HCT116 (cell line): ENCODE measurements at regions not wholly inside any gene's neighbourhood (a gene's known extent, or its start where the extent isn't known, plus 50 kb on each side); places are given as distances from the start of the nearest gene placed in this dataset.
A peak's percentile ranks its signal among the peaks of the same experiment; 100 is the strongest.

Experiments used
- CEBPB ChIP-seq: IDR thresholded peaks from 2 replicates; pipeline ENCODE4 v1.6.1; 2012; ENCODE audit warnings: low read depth
- EZH2 ChIP-seq: fragments of 200-600 bp; sonication (generic); IDR thresholded peaks from 2 replicates; pipeline ENCODE4 v1.6.1; 2017; ENCODE audit warnings: antibody characterized with exemption, mixed run types
- TF ChIP-seq, protein P1 (sequence below), 3 experiments: fragments of 200-600 bp in 1 of 3; sonication (generic) in 1 of 3; IDR thresholded peaks in 2 of 3; conservative IDR thresholded peaks in 1 of 3; 2 replicates each; pipeline ENCODE4 v1.5.1; 2012 to 2017; ENCODE audit warnings: low read depth in 2 of 3, low read length in 2 of 3, antibody characterized with exemption in 1 of 3, borderline replicate concordance in 1 of 3, control low read depth in 1 of 3, mild to moderate bottlenecking in 1 of 3, mixed read lengths in 1 of 3, mixed run types in 1 of 3, moderate library complexity in 1 of 3; ENCODE audit not compliant: insufficient read depth in 1 of 3
- TF ChIP-seq, protein P2 (sequence below): IDR thresholded peaks from 2 replicates; pipeline ENCODE4 v1.6.1; 2012

DNA sequence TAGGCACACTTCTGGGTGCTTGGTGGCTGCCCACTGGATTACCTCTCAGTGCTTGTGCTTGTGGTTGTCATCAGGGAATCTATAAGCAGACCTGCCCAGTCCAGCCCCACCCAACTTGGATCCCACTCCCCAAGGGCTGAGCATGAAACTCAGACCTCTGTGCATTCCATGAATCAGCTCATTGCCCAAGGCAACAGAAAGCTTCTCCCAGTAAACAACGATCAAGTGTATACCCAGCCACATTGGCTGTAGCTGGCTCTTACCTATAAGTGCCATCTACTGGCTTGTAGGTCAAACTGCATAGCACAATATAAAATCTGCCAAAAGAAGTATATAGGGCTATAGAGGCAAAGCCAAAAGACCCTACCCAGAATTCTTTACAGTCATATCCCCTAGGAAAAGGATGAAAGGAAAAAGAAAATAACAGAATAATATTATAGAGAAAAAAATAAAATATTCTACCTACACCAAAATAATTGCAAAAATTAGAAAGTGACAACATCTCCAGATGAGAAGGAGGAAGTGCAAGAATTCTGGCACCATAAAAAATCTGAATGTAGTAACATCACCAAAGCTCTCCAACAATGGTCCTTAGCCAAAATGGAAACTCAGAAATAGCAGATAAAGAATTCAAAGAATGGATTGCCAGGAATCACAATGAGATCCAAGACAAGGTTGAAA lies 321.0 kb upstream of the TRPC7 start:
- no peak for TF ChIP-seq CEBPB
- TF ChIP-seq, protein P1, sequence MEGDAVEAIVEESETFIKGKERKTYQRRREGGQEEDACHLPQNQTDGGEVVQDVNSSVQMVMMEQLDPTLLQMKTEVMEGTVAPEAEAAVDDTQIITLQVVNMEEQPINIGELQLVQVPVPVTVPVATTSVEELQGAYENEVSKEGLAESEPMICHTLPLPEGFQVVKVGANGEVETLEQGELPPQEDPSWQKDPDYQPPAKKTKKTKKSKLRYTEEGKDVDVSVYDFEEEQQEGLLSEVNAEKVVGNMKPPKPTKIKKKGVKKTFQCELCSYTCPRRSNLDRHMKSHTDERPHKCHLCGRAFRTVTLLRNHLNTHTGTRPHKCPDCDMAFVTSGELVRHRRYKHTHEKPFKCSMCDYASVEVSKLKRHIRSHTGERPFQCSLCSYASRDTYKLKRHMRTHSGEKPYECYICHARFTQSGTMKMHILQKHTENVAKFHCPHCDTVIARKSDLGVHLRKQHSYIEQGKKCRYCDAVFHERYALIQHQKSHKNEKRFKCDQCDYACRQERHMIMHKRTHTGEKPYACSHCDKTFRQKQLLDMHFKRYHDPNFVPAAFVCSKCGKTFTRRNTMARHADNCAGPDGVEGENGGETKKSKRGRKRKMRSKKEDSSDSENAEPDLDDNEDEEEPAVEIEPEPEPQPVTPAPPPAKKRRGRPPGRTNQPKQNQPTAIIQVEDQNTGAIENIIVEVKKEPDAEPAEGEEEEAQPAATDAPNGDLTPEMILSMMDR (IDR thresholded peaks at IDR 0.05 in 2 of 3, conservative IDR thresholded peaks at IDR 0.05 in 1 of 3; ENCODE audit: borderline replicate concordance in 1 of 3, insufficient read depth in 1 of 3, low read depth in 2 of 3, low read length in 2 of 3) = peak; percentile 22 to 55 (median 50); a peak in 5 of 6 replicates
- TF ChIP-seq, protein P2, sequence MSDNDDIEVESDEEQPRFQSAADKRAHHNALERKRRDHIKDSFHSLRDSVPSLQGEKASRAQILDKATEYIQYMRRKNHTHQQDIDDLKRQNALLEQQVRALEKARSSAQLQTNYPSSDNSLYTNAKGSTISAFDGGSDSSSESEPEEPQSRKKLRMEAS = no peak
- TF ChIP-seq EZH2 = no peak
